K562 (cell line): ENCODE measurements at regions not wholly inside any gene's neighbourhood (a gene's known extent, or its start where the extent isn't known, plus 50 kb on each side); places are given as distances from the start of the nearest gene placed in this dataset.

Source experiments
- CBFA2T3 ChIP-seq: fragments of 450-650 bp; IDR thresholded peaks from 2 replicates; pipeline ENCODE4 v1.6.1; 2017
- NFIX ChIP-seq: fragments of 250-450 bp; sonication (Bioruptor Pico); IDR thresholded peaks from 2 replicates; pipeline ENCODE4 v1.4.0; 2020; ENCODE audit warnings: low read depth, mild to moderate bottlenecking, moderate library complexity
- POLR2AphosphoS5 ChIP-seq: IDR thresholded peaks from 2 replicates; pipeline ENCODE4 v1.6.1; 2011; ENCODE audit warnings: mild to moderate bottlenecking, low read depth, low read length, moderate library complexity; ENCODE audit not compliant: control insufficient read depth, insufficient read depth
- TCF7L2 ChIP-seq: fragments of 150-350 bp; IDR thresholded peaks from 2 replicates; pipeline ENCODE4 v1.6.1; 2016; ENCODE audit warnings: low read depth, mild to moderate bottlenecking, low read length, moderate library complexity
- TEAD2 ChIP-seq: fragments of 450-650 bp; IDR thresholded peaks from 2 replicates; pipeline ENCODE4 v1.6.1; 2016; ENCODE audit warnings: missing genetic modification characterization, control low read depth, missing compliant biosample characterization
- ZNF436 ChIP-seq: fragments of 250-450, 450-650 bp; sonication (Bioruptor Pico); formaldehyde crosslinking; IDR thresholded peaks from 2 replicates; pipeline ENCODE4 v1.7.0; 2020; ENCODE audit warnings: mild to moderate bottlenecking
- TF ChIP-seq, protein P1 (sequence below): fragments of 450-650 bp; IDR thresholded peaks from 2 replicates; pipeline ENCODE4 v1.6.1; 2016; ENCODE audit warnings: missing biosample characterization, missing genetic modification characterization

DNA sequence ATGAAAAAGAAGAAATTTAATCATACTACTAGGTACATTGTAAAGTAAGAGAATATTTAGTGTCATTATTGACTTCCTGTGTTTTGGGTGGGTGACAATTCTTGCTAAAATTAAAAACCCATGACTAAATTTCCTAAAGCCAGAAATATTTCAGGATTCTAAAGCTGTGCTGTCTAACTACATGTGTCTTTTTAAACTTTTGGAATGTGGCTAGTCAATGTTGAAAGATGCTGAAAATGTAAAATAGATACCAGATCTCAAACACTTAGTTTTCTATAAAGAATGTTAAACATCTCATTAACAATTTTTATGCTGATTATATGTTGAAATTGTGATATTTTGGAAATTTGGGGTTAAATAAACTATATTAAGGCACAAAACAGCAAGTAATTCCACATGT is 308.9 kb upstream of the TMCO5A start:
- TF ChIP-seq TEAD2 (tag) = no peak
- TF ChIP-seq TCF7L2 = no peak
- TF ChIP-seq, protein P1, sequence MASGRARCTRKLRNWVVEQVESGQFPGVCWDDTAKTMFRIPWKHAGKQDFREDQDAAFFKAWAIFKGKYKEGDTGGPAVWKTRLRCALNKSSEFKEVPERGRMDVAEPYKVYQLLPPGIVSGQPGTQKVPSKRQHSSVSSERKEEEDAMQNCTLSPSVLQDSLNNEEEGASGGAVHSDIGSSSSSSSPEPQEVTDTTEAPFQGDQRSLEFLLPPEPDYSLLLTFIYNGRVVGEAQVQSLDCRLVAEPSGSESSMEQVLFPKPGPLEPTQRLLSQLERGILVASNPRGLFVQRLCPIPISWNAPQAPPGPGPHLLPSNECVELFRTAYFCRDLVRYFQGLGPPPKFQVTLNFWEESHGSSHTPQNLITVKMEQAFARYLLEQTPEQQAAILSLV (tag) = no peak
- TF ChIP-seq NFIX (CRISPR knock-in tag) = no peak
- no peak for TF ChIP-seq CBFA2T3
- TF ChIP-seq ZNF436 (CRISPR knock-in tag) = no peak
- TF ChIP-seq POLR2AphosphoS5 = no peak
